ENCODE measurements at regions not wholly inside any gene's neighbourhood (a gene's known extent, or its start where the extent isn't known, plus 50 kb on each side); places are given as distances from the start of the nearest gene placed in this dataset.

DNA sequence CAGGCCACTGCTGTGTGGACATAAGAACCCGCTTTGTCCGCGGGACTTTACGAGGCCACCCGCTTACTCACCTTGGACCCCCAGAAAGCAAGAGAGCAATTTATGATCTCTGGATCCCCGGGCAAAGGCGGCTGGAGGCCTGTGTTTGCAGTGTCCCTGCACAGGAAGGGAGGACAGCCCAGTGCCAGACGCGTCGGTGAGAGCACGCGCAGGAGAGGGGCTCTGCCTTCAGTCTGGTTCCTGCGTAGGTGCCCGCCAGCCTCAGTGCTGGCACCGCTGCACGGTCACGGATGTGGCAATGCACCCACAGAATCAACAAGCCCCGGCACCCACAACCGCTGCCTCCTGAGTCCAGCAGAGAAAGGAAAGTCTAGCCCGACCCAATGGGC is 248.4 kb downstream of the C16orf95 start (continued):
- TF ChIP-seq, protein P1, sequence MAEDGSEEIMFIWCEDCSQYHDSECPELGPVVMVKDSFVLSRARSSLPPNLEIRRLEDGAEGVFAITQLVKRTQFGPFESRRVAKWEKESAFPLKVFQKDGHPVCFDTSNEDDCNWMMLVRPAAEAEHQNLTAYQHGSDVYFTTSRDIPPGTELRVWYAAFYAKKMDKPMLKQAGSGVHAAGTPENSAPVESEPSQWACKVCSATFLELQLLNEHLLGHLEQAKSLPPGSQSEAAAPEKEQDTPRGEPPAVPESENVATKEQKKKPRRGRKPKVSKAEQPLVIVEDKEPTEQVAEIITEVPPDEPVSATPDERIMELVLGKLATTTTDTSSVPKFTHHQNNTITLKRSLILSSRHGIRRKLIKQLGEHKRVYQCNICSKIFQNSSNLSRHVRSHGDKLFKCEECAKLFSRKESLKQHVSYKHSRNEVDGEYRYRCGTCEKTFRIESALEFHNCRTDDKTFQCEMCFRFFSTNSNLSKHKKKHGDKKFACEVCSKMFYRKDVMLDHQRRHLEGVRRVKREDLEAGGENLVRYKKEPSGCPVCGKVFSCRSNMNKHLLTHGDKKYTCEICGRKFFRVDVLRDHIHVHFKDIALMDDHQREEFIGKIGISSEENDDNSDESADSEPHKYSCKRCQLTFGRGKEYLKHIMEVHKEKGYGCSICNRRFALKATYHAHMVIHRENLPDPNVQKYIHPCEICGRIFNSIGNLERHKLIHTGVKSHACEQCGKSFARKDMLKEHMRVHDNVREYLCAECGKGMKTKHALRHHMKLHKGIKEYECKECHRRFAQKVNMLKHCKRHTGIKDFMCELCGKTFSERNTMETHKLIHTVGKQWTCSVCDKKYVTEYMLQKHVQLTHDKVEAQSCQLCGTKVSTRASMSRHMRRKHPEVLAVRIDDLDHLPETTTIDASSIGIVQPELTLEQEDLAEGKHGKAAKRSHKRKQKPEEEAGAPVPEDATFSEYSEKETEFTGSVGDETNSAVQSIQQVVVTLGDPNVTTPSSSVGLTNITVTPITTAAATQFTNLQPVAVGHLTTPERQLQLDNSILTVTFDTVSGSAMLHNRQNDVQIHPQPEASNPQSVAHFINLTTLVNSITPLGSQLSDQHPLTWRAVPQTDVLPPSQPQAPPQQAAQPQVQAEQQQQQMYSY (CRISPR knock-in tag; IDR thresholded peaks at IDR 0.05) = no peak
- TF ChIP-seq CHD1 (IDR thresholded peaks at IDR 0.05; ENCODE audit: low read depth, low read length) = no peak
- no peak for TF ChIP-seq PML (IDR thresholded peaks at IDR 0.05; ENCODE audit: low read length)
- TF ChIP-seq NR2C1 (IDR thresholded peaks at IDR 0.05) = no peak
- no peak for TF ChIP-seq SIN3A (IDR thresholded peaks at IDR 0.05; ENCODE audit: low read depth, low read length)
- no peak for TF ChIP-seq SPI1 (IDR thresholded peaks at IDR 0.05; ENCODE audit: borderline replicate concordance, insufficient read depth, low read depth, low read length)
- TF ChIP-seq SRF (IDR thresholded peaks at IDR 0.05; ENCODE audit: low read depth in 2 of 2, low read length in 2 of 2) = no peak
- TF ChIP-seq NRF1 (conservative IDR thresholded peaks at IDR 0.05; ENCODE audit: low read depth, low read length) = no peak
- no peak for TF ChIP-seq MTA2 (IDR thresholded peaks at IDR 0.05; ENCODE audit: low read depth)
- TF ChIP-seq ZNF217 (IDR thresholded peaks at IDR 0.05) = no peak
- TF ChIP-seq CBFB (IDR thresholded peaks at IDR 0.05; ENCODE audit: low read depth) = no peak
- no peak for TF ChIP-seq IRF5 (IDR thresholded peaks at IDR 0.05; ENCODE audit: borderline replicate concordance)
